ENCODE measurements at regions not wholly inside any gene's neighbourhood (a gene's known extent, or its start where the extent isn't known, plus 50 kb on each side); places are given as distances from the start of the nearest gene placed in this dataset.
"Not testable (repeated sequence)": the region's sequence is repeated elsewhere in the genome, so short reads cannot be mapped to it uniquely, and the experiment has no call there.

DNA sequence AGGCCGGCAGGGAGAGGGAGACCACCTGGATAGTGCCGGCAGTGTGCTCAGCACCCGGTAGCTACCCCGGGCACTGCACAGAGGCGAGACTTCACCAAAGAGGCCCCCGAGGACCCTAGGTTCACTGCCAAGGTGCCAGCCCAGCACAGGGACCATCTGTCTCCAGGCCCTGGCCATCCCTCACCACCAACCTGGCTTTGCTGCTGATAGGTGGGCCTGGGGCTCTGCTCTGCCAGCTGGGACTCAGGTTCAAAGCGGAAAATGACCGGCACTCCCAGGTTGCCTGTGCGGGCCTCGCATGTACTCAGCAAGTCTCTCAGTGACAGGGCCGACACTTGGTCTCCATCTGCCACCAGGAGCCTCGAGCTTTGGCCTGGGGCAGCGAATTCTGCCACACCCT, 812.2 kb downstream of the BRD1 start:
- DNase-seq: no peak

DNA sequence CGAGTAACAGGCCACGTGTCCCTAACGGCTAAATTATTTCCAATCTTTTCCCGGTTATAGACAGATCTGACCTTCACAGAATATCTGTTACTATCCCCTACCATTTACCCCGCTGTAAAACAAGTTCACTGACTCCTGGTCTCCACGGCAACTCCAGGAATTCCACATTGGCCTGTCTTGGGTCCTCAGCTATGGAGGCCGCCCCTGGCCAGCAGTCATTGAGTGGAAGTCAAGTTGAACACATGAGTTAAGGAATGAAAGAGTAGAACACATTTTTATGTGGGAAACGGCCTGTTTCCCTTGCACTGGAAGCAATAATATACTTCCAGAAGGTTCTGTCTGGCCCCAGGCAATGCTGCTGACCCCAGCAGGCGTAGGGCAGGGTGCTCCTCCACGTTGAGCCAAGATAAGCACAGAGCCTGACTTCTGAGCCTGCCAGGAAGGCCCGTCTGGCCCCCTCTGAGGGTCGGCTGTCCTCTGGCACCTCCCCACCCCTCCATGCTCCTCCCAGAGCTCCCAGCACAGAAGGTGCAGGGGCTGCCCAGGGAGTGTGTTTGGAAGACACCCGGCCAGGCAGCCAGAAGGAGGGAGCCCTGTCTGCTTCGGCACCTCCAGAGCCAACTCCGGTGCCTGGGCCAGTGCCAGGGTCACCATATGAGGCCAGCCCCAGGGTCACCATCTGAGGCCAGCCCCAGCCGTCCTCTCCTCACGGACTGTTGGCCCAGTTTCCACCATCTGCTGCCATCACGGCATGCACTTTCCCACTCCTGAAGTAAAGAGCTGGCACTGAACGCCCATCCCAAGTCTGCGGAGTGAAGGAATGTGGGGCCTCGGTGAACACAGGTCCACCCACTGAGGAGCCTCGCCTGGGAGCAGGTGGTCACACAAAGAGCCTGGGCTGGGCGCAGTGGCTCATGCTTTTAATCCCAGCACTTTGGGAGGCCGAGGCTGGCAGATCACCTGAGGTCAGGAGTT, 813.2 kb downstream of the BRD1 start:
- no peak for DNase-seq

DNA sequence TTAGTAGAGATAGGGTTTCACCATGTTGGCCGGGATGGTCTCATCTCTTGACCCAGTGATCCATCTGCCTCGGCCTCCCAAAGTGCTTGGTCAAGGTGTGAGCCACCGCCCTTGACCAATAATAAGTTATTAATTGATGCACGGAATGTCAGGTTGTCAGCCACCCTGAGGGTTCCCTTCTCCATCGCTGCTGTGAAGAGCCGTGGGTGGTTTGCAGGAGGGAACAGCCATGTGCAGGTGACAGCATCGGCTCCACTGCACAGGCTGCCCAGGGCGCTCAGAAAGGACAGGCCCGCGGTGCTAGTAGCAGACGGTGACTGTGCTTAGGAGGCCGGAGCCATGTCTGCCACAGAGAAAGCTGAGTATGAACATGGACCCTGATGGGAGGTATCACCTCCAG, 814.0 kb downstream of the BRD1 start:
- DNase-seq: no peak

DNA sequence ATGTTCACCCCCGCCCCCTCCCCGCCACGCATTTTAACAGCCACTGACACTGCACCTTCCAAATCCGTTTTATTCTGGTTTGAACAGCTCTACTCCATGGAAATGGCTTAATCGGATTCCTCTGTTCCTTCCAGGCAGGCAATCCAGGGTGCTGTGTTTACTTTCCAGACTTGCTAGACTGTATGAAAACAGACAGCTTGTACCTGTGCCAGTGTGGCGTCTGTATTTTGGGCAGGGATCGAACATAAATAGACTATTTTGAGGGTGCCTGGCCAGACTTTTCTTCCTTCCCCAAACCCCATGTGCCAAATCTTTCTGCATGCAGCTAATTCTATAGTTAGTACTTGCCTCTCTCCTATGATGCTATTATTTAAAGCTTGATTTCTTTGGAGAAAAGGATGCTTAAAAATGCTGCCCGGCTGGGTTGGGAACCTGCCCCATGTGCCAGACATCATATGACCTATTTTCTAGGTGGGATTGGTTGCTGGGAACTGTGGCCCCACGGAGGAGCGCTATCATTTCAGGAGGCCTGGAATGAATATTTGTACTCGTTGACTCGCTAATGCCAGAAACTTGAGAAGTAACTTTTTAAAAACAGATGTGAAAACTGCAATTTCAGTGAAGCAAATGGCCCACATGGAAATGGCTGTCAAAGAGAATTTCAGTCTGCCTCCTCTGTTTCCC, 814.8 kb downstream of the BRD1 start:
- no peak for DNase-seq

DNA sequence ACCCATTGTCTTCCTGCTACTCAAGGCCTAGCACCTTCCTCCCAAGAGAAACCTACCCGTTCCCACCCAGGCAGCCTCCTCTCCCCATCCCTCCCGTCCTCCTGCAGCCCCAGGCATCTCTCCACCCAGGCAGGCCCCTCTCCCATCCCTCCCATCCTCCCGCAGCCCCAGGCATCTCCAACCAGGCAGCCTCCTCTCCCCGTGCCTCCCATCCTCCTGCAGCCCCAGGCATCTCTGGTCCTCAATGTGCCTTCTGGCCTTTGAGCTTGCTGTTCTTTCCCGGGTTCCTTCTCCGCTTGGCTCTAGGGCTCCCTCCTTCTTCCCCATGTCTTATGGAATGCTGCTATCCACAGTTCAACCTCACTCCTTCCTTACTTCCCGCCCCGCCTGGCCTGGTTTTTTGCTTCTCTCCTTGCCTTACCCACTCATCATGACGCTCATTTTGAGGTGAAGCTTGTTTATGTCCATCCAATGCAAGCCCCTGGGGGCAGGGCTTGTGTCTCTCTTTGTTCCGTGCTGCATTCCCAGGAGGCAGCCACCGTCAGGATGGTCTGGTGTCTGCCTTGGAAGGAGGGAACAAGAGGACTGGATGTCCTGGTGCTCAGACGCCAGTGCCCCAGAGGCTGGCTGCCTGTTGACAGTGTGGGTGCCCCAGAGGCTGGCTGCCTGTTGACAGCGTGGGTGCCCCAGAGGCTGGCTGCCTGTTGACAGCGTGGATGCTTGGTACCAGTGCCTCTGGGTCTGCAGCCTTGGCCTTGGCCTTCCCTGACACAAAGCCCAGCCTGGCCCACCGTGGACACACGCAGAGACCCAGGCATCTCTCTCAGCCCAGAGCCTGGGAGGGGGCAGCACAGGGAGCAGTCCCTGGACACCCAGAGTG, 815.7 kb downstream of the BRD1 start:
- DNase-seq: no peak

DNA sequence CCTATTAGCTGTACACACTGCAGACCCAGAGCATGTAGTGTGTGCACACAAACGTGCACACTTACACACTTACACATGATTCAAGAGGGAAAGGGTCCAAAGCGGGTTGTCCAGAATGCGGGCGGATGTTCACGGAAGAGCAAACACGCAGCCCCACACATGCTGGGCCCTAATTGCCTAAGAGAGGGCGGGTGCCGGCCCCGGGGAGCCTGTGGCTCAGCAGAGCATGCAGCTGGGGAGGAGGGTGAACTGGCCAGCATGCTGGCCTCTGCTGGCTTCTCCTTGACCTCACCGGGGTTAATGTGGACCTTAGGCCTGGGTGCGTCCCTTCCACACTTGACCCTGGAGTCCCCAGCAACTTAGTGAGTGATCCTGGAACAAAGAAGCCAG, 816.3 kb downstream of the BRD1 start:
- no peak for DNase-seq

DNA sequence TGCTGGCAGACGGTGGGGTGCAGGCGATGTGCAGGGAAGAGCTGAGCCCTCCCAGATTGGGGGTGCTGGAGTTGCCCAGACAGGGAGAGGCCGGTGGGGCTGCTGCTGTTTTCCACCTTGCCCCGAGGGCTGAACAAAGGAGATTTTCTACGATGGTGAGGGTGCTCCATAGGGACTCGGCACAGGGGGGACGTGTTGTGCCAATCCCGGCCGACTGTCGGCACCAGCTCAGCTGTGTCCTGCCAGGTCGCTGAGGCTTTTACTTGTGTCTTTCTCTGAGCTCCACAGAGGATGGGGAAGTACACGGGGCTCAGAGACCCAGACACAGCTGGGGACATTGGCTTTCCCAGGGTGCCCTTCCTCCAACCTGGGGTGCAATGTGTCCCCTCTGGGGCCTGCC, 816.8 kb downstream of the BRD1 start:
- no peak for DNase-seq

DNA sequence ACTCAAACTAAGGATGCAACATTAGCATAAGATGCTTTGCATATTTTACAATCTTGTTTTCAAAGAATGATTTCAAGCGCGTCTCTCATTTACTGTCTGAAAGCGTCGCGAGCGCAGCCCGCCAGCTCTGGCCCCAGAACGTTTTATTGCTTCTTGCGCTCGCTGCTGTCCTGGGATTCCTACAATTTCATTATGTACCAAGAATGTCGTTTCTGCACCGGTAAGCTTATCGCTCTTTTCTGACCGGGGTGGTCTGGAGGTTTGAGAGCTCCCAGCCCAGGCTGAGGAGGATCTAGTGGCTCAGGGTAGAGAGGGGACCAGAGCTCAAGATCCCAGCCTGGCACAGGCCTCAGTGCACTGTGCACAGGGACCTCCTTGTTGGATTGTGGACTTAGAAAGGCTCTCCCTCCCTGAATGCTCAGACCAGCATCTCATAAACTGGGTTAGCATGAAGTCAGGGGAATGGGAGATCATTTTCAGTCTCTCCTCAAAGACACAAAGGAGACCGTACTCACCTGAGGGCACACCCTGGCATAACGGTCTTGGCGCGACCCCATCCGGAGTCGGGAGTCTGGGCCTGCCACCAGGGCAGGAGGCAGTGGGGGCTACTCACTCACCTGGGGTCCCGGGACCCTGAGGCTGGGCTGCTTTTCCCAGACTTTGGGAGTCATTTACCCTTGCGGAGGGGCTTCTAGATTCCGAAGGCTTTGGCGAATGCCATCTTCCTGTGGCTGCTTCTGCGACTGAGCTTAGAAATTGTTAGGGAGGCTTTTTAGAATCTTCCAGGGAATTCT, 817.4 kb downstream of the BRD1 start:
- DNase-seq: no peak

DNA sequence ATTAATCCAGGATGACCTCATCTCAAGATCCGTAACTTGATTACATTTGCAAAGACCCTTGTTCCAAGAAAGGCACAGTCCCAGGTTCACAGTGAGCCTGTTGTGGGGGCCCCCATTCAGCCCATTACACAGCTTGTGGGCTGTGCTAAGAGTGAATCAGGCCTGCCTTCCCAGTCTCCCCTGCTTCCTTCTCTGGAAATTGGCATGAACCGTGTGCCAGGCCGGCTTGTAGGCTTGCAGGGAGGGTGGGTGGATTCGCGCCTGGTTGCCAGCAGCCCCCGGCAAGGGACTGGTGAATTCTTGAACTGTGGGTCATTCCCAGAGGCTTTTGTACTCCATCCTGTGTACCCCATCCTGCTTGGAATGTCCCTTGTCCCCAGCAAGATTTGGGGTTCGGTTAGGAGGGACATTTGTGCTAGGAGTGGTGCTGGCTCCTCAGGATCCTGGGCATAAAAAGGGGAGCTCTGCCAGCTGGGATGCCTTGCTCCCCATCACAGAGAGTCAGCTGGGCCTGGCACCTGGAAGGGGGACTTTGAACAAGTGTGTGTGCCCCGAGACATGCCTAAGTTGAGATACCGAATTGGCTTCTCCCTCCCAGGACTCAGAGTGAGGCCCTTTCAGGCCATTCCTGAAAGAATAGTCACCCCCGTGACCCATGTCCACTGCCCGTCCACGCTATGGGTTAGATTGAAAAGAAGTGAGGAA, 818.2 kb downstream of the BRD1 start:
- DNase-seq: no peak

DNA sequence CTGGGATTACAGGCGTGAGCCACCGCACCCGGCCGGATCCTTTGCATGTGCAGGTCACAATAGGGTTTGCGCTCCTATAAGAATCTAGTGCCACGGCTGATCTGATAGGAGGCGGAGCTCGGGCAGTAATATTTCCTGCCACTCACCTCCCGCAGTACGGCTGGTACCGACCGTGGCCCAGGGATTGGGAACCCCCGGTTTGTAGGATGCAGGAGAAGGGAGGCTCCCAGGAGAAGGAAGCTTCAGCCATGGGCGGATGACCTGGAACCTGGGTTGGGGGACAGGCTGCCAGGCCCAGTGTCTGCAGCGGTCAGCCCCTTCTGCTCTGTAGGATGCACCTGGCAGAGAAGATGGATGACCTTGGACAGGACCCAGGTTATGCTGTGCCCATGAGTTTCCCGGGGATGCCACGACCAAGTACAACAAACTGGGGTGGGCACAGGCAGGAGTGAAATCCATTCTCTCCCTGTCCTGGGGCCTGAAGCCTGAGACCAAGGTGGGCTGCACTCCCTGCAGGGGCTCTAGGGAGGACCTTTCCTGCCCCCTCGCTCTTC, 818.9 kb downstream of the BRD1 start:
- no peak for DNase-seq

DNA sequence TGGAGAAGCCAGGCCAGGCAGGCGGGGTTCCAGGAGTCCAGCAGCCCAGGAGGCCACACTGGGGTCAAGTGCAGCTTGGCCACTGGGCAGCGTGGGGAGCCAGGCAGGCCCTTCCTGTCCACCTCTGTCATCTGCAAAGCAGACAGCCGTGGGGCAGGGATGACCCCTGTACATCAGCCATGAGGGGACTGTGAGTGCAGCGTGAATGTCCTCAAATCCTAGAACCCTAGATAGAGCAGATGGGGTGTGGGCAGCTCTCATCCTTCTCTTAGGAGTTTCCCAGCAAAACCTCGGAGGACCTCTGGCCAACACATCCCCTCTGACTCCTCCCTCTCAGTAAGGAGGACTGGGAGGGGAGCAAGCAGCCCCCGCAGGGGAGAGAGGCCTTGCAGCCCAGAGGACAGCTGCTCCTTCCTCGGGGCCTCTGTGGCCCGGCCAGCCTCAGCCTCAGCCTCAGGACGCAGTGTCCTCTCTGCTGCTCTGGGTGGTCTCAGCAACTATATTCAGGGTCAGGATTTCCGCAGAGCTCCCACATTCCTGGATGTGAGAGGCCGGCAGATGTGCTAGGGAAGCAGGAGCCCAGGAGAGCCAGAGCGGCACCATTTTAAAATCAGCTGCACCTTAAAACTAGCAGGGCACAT, 820.5 kb downstream of the BRD1 start:
- DNase-seq: no peak

DNA sequence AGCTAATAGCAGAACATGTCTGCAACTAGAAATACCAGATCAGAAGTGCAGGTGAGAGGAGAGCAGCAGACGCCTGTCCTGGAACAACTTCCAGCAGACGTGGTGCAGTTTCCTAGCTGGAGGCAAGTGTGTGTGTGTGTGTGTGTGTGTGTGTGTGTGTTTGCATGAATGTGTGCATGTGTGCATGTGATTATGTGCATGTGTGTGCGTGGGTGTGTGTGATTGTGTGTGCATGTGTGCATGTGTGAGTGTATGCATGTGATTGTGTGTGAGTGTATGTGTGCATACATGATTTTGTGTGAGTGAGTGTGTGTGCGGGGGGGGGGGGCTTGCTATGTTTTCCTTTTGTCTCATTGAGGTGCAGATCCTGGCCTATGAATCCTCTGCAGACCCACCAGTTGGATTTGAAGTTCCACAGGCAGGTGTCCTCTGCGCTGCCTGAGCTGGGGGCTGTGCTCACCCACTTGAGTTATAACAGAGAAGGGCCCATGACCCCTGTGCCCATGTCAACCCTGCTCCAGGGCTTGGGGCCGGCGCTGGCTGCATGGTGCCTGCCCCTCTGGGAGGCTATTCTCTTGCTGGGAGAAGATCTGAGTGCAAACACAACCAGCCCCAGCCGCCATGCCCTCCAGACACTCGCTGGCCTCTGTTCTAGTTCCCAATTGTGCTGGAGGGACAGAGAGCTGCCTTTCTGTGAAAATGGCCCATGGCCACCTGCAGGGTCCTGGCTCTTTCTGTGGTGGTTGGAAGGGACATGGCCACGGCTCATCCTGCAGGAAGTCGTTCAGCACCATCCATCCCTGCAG, 821.3 kb downstream of the BRD1 start:
- no peak for DNase-seq

DNA sequence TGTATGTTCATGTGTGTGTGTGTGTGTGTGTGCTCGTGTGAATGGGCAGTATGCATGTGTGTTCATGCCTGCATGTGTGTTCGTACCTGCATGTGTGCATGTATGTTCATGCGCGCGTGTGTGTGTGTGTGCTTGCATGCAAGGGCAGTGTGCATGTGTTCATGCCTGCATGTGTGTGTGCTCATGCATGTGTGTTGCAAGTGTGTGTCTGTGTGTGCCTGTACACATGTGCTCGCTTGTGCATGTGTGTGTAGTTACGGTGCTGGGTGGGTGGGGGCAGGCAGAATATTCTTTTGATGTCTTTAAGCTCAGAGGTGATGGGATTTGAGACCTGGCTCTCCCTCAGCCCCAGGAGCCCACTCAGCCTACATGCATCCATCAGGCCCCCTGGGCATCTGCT, 822.1 kb downstream of the BRD1 start:
- DNase-seq: no peak

DNA sequence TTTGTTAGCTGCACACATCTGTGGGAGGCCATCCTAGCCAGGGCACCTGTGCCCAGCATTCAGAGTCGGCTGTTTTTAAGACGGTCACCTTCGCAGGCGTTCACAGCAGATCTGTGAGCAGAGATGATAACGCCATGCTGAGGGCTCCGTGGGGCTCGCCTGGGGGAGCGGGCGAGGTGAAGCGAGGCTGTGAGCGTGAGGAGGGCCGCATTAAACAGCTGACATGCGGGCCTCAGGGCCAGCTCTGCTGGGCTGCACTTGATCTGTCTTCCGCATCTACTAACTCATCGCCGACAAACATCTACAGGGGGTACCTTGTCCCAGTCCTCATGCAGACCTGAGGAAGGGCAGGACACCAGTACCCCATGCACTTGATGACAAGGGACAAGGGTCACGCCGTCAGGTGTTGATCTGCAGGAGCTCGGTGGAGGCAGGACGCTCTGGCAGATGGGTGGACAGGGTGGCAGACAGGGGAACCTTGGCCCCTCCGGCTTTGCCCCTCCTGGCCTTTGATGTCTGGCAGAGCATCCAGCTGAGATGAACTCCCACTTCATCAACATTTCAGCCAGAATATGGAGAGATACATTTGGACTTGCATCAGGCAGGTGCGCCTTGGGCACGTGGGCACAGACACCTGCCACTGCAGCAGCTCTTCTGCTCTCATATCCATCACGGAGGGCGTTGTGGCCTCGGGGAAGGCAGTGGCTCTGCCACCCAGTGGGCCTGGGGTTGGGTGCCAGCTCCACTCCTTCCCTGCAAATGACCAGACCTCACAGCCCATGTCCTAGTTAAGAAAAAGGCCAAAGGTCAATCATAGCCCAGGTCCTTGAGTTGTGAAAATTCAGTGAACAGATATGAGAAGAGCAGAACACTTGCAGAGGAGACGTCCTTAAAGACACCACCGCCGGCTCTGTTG, 822.9 kb downstream of the BRD1 start:
- no peak for DNase-seq

DNA sequence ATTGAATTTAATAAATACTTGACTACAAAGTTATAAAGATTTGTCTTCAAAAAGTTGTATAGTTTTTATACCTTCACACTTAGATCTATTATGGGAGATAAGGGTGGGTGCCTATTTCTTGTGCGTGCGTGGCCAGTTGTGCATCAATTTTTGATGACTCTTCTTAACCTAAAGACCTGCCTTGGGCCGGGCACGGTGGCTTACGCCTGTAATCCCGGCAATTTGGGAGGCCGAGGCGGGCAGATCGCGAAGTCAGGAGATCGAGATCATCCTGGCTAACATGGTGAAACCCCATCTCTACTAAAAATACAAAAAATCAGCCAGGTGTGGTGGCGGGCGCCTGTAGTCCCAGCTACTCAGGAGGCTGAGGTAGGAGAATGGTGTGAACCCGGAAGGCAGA, 830.1 kb downstream of the BRD1 start:
- not testable (repeated sequence) for DNase-seq

DNA sequence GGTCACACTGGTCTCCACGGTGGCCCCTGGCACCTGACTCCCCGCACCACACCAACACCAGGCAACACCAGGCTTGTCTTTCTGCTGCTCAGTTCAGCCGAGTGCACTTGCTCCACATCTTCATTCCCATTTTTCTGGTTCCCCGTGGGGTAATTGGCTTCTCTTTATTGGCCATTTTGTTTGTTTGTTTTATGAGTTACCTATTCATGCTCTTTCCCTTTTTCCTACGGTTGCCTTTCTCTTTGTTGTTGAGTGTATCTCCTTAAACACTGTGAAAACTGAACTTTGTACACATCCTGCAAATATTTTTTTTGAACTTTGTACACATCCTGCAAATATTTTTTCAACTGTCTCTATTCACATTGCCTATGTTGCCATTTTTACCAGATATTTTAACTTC, 834.0 kb downstream of the BRD1 start:
- no peak for DNase-seq

DNA sequence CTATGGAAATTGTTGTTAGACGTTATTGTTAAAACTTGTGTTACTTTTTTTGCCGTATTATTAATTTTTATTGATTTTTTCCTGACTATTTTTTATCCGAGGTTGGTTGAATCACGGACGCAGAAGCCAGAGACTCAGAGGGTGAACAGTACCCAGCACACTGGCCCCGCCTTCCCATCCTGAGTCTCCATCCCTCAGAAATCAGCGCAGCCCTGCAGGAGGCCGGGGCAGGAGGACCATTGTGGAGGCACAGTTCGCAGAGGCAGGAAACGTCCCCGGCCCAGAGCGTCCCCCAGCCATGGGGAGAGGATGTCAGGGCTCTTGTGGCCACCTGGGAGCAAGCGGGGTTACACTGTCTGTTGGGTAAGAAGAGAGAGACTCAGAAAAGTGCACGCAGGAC, 843.0 kb downstream of the BRD1 start:
- no peak for DNase-seq

DNA sequence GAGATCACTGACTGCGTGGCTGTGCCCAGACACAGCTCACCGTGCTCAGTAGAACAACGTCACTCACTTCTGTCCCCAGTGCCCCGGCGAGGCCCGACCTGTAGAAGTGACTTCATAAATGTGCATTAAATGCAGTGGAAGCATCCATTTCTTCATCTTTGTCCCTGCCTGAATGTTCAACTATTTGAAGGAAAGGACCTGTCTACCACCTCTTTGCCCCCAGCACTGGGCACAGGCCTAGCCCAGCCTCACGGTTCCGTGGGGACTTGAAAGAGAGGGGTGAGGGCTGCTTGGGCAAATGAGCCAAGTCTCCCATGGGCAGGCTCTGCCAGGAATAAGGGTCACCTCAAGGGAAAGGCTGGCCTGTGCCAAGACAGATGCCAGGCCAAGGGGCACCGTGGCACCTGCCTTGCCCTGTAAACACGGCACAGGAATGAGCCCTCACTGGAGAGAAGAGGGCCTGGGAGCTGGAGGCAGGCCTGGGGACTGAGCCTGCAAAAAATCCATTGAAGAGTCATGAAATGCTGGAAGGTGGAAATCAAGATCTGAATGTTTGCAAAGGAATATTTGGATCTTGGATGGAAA, 845.3 kb downstream of the BRD1 start:
- no peak for DNase-seq
